Fibroblast of skin of right biceps (primary cell): ENCODE measurements at regions not wholly inside any gene's neighbourhood (a gene's known extent, or its start where the extent isn't known, plus 50 kb on each side); places are given as distances from the start of the nearest gene placed in this dataset.
"Not testable (repeated sequence)": the region's sequence is repeated elsewhere in the genome, so short reads cannot be mapped to it uniquely, and the experiment has no call there.

ENCODE experiments used
- DNase-seq: peaks from one replicate; pipeline ENCODE4 v3.0.0-alpha.2; 2013

DNA sequence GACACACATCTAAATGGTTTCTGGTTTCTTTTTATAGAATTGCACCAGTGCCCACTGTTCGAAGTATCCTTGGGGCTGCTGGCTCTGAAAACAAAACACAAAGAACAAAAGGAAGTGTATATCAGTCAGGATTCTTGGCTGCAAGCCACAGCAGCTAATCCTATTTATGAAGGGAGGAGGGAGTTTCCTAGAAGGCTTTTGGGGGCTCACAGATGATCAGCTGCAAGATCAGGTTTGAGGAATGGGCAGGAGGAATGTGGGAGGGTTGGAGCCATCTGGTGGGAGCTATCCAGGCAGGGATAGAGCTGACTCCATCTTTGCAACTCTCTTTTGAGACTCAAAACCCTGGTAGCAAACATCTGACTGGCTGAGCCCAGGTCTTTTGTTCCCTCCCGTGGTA lies 118.3 kb upstream of the EEF2KMT start:
- no peak for DNase-seq

DNA sequence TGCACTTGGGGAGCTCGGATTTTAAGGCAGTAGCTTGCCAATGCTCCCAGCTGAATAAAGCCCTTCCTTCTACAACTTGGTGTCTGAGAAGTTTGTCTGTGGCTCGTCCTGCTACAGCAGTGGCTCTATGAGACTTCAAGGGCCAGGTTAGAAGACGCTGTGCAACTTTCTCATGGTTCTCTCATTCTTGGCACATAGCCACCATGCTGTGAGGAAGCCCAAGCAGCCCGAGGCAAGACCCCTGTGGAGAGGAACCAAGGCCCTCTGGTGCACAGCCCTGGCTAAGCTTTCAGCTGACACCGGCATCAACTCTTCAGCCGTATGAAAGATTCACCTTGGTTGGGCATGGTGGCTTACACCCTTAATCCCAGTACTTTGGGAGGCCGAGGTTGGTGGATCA lies 116.9 kb upstream of the EEF2KMT start:
- DNase-seq = no peak

- not testable (repeated sequence) for DNase-seq
These were observed 114.9 kb upstream of the EEF2KMT start for GRCh38 chr16:5212501-5212900.

- DNase-seq = not testable (repeated sequence)
These were observed 110.4 kb upstream of the EEF2KMT start for GRCh38 chr16:5207862-5208498.

DNA sequence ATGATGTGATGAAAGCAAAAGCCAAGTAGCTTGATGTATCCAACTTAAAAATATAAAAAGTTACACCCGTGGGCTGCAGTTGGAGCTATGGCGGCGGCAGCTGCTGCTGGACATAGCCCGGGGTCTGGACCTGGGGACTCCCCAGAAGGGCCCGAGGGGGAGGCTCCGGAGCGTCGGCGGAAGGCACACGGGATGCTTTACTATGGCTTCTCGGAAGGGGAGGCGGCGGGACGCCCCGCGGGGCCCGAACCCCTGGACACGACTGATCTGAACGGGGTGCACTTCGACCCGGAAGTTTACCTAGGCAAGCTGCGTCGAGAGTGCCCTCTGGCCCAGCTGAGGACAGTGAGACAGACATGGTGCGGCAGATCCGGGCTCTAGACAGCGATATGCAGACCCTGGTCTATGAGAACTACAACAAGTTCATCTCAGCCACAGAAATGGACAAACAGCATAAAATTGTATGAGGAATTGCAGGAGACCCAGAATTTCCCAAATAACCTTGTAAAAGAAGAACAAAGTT lies 109.5 kb upstream of the EEF2KMT start:
- DNase-seq = no peak

- no peak for DNase-seq
These were observed 108.9 kb upstream of the EEF2KMT start for GRCh38 chr16:5206331-5206990.

GRCh38 chr16:5205361-5206040 lies 107.9 kb upstream of the EEF2KMT start:
- no peak for DNase-seq

DNA sequence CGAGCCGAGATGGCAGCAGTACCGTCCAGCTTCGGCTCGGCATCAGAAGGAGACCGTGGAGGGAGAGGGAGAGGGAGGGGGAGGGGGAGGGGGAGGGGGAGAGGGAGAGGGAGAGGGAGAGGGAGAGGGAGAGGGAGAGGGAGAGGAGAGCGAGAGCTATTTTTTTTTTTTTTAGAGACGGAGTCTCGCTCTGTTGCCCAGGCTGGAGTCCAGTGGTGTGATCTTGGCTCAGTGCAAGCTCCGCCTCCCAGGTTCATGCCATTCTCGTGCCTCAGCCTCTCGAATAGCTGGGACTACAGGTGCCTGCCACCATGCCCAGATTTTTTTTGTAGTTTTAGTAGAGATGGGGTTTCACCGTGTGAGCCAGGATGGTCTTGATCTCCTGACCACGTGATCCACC lies 106.1 kb upstream of the EEF2KMT start:
- DNase-seq = not testable (repeated sequence)

DNA sequence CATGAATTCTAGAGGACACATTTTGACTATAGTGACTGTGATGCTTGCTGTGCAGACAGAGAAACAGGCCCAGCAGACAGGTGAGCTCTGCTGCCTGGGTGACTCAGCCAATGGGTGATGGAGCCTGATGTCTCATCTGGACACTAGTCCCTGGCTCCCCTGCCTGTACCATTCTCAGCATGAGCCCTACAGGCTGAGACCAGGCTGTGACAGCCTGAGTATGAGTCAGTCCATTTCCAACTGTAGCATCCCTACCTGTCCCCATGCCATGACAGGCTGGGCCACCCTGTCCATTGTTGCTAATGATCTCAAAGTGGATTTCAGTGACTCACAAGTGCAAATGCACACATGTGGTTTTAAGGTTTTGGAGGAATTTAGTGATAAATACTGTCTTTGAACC lies 102.5 kb upstream of the EEF2KMT start:
- DNase-seq = no peak

GRCh38 chr16:5196204-5196603 lies 98.6 kb upstream of the EEF2KMT start:
- DNase-seq = no peak

DNA sequence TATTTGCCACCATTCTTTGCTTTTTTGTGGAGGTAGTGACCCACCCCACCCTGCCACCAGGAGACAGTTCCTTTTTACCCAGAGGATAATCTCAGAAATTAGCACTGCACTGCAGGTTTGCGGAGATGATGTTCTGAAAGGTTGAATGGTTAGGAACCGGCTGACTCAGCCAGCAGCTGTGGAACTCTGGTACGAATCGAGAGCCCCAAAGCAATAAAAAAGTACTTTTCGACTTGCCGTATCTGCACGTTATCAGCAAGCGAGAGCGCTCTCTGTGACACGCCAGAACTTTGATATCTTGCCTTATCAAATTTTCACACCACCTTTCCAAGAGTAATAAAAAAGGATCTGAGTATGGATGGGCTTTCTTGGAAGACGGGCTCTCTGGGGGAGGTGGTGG lies 96.3 kb upstream of the EEF2KMT start:
- DNase-seq = no peak

DNA sequence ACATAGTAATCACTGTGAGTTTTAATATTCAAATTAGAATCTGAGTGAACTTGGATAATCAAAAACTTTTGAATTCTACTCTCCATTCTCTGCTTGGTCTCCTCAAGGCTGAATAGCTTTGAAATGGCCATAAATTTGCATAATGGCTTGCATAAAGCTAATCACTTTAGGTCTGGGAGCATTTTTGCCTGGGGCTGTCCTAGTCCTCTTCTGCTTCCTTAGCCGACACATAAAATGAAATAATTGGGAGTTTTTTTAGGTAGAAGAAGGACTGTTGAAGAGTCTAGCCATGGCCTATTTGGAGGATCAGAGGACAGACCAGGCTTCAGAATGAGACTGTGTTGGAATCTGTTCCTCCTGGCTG lies 91.4 kb upstream of the EEF2KMT start:
- no peak for DNase-seq

- no peak for DNase-seq
These were observed 90.9 kb upstream of the EEF2KMT start for GRCh38 chr16:5188318-5188988.

GRCh38 chr16:5187402-5187952 lies 89.9 kb upstream of the EEF2KMT start:
- no peak for DNase-seq

- DNase-seq = no peak
These were observed 88.8 kb upstream of the EEF2KMT start for GRCh38 chr16:5186381-5186903.

- DNase-seq = no peak
These were observed 78.9 kb upstream of the EEF2KMT start for GRCh38 chr16:5176505-5176904.

GRCh38 chr16:5175266-5175665 lies 77.7 kb upstream of the EEF2KMT start:
- DNase-seq = no peak

GRCh38 chr16:5166486-5166885 lies 68.9 kb upstream of the EEF2KMT start:
- DNase-seq = no peak

DNA sequence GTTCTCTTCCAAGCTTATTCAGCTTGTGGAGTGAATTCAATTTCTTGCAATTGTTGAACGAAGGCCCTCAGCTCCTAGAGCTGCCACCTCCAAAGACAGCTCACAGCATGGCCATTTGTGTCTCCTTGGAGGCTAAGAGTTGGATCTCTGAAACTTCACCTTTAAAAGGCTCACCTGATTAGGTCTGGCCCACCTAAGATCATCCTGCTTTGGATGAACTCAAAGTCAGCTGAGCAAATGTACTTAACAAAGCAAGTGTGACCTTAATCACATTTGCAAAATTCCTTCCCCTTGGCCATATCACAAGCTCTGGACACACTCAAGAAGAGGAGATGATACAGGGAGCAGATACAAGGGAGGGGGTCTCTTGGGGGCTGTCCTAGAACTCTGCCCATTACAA lies 67.8 kb upstream of the EEF2KMT start:
- DNase-seq = not testable (repeated sequence)

GRCh38 chr16:5162801-5163200 lies 65.2 kb upstream of the EEF2KMT start:
- not testable (repeated sequence) for DNase-seq

DNA sequence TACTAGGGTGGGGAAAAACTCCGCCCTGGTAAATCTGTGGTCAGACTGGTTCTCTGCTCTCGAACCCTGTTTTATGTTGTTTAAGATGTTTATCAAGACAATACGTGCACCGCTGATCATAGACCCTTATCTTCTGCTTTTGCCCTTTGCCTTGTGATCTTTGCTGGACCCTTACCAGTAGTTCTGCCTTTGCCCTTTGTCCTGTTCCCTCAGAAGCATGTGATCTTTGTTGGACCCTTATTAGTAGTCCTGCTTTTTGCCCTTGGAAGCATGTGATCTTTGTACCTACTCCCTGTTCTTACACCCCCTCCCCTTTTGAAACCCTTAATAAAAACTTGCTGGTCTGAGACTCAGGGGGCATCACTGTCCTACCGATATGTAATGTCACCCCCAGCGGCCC lies 64.3 kb upstream of the EEF2KMT start:
- not testable (repeated sequence) for DNase-seq

- not testable (repeated sequence) for DNase-seq
These were observed 62.4 kb upstream of the EEF2KMT start for GRCh38 chr16:5160010-5160409.

GRCh38 chr16:5159537-5159936 lies 61.9 kb upstream of the EEF2KMT start:
- not testable (repeated sequence) for DNase-seq
